ENCODE measurements at regions not wholly inside any gene's neighbourhood (a gene's known extent, or its start where the extent isn't known, plus 50 kb on each side); places are given as distances from the start of the nearest gene placed in this dataset.
"Not testable (repeated sequence)": the region's sequence is repeated elsewhere in the genome, so short reads cannot be mapped to it uniquely, and the experiment has no call there.

DNA sequence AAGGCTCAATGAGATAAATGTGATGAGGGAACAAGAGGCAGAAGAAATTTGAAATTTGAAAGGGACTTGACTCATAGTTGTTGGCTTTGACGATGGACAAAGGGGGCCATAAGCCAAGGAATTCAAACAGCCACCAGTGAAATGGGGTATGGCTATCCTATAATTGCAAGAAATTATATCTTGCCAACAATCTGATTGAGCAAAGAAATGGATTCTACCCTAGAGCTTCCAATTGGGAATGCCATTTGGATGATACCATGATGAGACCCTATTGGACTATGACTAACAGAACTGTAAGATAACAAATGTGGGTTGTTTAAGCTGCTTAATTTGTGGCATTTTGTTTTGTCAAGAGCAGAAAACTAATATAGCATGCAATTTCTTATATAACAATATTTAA is 270.1 kb upstream of the ARSJ start:
- no peak for DNase-seq

DNA sequence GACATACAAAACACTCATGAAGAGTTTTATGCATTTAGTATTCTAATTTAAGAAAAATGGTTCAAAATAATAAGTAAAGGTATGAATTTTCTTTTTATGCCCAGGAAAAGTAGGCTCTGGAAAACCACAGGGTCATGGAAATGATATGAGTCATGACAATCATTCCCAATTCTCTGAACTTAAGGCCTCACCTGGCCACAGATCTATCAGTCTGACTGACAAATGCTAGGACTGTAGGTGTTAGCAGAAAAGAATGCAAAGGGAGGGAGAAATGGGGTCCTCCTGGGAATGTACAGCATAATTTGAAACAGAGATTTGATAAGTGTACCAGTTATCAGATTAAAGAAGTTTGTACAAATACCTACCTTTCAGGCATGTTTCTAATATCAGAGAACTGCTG is 270.5 kb upstream of the ARSJ start:
- no peak for DNase-seq

DNA sequence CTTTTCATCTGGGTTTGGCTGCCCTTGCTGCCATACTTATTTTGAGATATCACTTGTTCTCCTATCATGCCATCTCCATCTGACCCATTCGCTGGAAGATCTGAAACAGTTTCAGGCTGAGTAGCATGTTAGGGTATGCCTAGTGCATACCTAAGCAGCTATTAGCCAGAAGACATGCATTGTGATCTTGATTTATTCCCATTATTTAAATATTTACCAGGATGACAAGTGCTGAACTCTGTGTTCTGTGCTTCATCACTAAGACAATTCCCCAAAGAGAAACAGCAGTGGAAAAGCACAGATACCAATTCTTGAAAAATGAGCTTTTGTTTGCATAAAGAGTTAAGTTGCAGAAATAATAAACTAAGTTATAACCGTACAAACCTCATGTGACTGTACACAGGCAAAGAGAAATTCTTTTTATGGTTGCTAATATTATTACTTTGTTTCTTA is 271.0 kb upstream of the ARSJ start:
- no peak for DNase-seq

DNA sequence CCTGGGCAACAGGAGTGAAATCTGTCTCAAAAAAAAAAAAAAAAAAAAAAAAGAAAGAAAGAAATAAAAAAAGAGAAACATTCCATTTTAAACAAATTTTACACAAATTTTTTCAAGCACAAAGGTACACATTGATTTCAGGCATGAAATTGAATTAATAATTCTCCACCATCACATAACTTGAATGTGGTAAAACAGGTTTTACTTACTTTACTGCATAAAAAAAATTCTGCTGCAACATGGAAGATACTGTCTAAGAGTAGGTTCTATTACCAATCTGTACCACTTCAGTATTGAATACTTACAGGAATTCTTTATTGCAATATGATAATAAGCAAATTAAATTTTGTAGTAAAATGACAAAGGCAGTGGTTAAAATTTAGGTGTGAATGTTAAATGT is 271.6 kb upstream of the ARSJ start:
- DNase-seq = no peak

DNA sequence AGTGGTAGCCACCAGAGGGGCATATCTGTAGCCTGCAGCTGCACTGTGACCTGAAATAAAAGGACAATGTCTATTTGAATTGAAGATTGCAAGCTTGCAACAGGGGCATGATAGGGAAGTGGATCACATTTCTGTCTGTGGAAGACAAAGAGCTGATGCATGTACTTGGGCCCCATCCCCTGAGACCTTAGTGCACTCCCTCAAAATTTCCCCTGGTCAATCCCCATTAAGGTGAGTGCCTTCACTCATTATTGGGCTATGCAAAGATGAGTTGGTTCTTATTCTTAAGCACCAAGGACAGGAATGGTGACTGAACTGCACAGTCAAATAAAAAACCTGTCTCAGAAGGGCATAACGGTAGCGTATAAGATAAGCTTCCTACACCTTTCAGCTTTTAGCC is 273.1 kb upstream of the ARSJ start:
- no peak for DNase-seq

DNA sequence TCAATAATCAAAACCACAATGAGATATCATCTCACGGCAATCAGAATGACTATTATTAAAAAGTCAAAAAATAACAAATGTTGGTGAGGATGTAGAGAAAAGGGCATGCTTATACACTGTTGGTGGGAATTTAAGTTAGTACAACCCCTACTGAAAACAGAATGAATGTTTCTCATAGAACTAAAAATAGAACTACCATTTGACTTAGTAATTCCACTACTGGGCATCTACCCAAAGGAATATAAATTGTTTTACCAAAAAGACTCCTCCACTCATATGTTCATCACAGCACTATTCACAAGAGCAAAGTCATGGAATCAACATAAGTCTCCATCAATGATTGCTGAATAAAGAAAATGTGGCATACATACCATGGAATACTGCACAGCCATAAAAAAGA is 278.1 kb upstream of the ARSJ start:
- DNase-seq = no peak

DNA sequence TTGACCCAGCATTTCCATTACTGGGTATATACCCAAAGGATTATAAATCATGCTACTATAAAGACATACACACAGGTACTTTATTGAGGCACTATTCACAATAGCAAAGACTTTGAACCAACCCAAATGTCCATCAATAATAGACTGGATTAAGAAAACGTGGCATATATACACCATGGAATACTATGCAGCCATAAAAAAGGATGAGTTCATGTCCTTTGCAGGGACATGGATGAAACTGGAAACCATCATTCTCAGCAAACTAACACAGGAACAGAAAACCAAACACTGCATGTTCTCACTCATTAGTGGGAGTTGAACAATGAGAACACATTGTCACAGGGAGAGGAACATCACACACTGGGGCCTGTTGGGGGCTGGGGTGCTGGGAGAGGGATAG is 283.0 kb upstream of the ARSJ start:
- DNase-seq = not testable (repeated sequence)

DNA sequence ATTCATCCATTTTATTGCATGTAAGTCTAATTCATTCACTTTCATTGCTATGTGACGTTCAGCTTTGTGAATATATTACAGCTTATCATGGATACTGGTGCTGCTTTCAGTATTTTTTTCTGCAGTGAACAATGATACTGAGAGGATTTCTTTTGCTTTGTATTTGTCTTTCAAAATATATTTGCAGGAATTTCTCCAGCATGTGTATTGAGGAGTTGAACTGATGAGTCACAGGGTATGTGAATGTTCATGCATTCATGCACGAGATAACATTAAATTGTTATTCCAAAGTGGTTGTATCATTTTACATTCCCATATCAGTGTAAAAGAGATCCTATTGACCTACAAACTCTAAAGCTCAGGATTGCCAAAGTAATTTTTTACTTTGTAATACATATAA is 283.8 kb upstream of the ARSJ start:
- DNase-seq = no peak

DNA sequence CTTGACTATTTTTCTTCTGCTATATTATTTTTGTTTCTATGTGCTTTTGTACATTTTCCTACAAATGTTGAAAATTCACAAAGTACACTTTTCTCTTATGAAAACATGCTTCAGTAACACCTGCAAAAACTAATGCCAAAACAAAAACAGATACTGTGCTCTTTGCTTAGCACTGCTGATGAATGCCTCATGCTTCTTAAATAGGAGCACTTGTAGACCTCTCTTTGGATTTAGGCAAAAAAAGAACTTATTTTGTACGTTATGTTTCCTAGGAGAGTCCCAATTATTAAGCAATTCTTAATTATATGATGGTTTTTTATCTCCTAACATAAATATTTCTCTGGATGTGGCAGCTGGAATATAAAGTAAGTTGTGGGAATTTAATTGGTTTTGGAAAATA is 285.0 kb upstream of the ARSJ start:
- no peak for DNase-seq

DNA sequence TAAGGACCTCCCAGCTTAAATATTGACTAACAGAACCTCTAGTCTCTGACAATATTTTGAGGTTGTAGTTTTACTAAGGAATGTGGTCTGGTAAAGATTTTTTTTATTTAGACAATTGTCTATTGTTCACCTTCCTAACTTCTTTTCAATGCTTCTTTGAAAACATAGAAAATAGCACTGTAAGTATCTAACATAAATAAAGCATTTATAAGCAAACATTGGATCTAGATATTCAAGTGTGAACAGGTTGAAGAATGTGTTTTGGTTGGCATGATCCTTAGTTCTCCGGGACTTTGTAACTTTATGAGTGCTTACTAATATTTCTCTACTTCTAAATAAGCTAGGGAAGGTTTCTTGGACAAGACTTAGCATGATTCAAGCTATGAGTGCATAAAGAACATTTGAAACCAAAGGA is 285.4 kb upstream of the ARSJ start:
- no peak for DNase-seq

DNA sequence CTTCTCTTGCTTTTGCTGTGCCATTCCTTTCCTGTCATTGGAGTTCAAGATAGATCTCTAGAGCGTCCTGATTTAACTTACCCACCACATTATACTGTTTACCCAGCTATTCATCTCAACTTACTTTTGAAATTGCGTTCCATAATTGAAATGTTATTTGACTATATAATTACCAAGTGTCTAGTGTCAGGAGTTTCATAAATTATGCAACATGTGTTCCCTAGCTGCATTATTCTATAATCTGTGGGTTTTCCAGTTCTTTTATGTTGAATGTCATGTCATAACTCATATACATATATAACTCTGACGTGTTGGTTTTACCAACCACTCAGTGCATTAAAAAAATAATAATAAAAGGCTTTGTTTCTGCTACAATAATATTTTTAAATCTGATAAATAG is 285.9 kb upstream of the ARSJ start:
- DNase-seq = no peak

DNA sequence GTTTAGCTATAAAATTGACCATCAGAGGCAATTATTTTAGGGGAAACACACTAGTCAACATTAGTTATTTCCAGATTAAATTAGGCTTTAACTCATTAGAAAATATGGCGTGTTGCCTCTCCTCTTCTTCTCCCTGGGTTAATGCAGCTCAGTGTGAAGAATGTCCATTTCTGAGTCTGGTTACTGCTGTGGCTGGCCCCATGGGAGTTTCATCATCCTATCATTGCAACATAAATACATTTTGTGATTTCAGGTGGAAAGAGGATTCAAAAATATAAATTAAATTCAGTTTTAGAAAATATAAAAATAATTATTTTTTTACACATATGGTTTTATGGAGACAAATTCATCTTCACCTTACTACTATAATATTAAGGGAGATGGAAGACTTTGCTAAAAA is 288.5 kb upstream of the ARSJ start:
- DNase-seq = no peak

DNA sequence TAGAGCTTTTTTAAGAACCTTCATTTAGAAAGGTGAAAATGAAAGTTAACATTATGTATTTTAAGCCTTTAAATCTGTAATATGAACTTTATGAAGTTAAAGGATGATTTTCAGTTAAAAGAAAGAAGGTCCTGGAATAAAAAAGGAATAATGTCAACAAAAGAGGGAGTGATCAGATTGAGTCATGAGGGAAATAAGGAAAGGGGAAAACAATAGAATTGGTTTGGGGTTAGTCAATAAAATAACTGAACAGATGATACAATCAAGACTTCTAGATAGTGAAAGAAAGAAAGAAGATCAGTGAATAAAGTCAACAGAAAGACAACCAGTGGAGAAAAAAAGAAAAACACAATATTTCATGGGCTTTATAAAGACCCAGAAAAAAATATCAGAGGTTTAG is 291.6 kb upstream of the ARSJ start:
- no peak for DNase-seq

DNA sequence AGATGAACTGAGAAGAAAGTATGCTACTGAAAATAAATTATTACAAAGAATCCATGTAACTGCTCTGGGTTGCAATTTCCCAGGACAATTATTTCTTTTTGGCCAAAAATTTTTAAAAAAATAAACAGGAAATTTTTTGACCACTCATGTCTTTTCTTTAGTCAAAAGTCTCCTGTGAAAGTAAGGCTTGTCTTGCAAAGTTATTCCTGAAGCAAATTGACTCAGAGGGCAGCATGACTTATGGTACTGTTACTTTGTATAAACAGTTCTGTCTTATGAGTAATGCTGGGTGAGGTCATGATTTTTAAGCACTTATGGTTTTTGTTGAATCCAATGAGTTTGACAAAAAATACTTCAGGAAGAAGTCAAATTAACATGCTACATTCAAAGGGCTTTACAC is 292.8 kb upstream of the ARSJ start:
- DNase-seq = no peak

DNA sequence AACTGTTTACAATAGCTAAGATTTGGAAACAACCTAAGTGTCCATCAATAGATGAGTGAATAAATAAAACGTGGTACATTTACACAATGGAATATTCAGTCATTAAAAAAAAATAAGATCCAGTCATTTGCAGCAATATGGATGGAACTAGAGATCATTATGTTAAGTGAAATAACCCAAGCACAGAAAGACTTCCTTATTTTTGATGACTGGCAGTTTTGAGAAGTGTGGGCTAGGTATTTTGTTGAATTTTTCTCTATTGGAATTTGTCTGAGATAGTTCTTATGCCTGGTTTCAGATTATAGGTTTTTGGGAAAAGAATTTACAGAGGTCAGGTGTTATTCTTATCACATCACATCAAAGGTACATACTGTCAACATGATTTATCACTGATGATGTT is 293.8 kb upstream of the ARSJ start:
- no peak for DNase-seq

DNA sequence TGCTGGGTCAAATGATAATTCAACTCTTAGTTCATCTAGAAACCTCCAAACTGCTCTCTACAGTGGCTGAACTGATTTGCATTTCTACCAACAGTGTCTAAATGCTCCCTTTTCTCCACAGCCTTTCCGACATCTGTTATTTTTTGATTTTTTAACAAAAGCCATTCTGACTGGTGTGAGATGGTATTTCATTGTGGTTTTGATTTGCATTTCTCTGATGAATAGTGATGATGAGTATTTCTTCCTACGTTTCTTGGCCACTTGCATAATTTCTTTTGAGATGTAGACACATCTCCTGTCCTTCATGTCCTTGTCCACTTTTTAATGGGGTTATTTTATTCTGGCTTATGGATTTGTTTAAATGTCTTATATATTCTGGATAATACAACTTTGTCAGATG is 298.2 kb upstream of the ARSJ start:
- no peak for DNase-seq

DNA sequence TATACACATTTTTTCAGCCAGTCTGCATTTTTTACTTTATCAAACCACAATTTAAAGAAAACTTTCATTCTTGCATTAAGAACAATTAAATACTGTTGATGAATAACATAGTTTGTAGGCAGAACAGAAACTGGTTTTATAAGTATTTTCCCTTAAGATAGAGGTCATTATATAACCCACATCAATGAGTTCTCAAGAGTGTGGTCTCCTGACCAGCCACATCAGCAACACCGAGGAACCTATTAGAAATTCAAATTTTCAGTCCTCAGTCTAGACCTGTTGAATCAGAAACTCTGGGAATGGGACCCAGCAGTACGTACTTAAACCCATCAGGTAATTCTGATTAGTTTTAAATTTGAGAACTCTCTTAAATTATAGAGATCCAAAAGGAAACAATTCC is 299.6 kb upstream of the ARSJ start:
- no peak for DNase-seq

DNA sequence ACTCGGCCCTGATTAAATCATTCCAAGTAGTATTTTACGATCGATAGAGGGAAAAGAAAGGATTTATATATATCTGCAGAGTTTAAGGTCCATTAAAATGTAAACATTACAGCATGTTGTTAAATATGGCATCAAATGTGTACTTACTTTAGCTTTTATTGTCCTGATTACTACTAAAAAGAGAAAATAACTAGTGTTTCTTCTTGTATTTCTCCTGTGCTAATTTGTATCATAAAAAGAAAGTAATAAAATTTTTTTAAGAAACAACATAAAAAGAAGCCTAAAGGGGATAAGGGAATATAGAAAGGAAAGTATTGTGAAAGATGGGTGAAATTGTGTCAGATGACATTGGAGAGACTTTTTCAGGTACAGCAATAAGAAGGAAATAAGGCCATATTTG is 300.3 kb upstream of the ARSJ start:
- no peak for DNase-seq

DNA sequence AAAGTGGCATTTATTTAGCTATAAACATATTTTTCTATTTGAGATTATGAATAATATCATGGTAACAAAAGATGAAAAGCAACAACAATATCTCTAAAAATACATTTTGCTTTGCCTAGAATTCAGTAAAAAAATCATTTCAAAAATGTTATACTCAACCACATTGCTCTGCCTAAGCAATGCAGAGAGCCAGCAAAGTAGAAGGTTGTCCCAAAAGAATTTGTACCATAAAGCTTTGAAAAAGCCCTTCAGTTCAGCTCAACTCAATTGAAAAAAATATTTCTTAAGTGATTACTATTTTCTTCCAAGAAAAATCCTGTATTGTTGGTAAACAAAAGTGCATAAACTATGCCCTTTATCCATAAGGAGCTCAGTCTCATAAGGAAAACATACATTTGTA is 301.2 kb upstream of the ARSJ start:
- no peak for DNase-seq

DNA sequence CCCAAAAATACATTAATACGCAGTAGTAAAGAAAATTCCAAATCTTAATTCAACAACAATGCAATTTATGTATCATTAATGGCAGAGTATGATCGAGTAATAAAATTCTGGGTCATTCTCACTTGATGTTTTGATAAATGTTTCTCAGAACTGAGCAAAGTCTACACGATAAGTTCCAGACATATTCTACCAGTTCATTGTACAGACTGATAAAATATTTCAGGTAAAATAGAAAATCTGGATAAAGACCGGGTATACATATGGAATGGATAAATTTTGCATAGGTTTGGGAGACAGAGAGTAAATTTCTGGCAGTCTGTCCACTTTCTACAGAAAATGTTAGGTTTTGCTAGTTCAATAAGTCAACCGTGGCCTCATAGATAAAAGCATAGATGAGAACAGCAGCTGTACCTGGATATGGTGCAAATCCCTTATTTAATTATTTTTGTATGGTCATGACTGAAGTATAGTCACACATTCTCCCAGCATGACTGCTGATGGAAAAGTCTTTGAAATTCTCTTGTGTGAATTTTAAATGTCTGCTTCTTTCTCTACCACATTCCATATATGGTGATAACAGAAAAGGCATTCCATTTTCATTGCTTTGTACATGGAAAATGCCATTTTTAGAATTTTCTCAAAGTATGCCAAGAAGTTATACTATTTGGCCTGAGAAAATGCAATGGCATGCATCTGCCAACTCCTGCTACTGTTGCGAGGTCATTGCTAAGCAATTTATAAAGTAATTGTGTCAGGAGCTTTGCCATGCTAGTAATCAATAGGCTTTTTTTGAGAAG is 301.9 kb upstream of the ARSJ start:
- no peak for DNase-seq

DNA sequence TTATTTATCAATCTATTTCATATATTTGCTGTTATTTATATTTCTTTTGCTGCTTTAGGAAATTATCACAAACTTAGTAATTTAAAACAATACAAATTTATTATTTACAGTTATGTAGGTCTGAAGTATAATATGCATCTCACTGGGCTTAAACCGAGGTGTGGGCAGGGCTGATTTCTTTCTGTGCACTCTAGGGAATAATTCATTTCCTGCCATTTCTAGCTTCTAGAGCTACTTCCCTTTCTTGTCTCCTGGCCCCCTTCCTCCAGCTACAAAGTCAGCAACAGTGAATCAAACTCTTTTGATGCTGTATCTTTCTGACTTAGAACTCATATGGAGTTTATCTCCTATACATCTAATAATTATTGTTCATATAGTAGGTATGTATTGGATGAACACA is 303.5 kb upstream of the ARSJ start:
- DNase-seq = no peak

DNA sequence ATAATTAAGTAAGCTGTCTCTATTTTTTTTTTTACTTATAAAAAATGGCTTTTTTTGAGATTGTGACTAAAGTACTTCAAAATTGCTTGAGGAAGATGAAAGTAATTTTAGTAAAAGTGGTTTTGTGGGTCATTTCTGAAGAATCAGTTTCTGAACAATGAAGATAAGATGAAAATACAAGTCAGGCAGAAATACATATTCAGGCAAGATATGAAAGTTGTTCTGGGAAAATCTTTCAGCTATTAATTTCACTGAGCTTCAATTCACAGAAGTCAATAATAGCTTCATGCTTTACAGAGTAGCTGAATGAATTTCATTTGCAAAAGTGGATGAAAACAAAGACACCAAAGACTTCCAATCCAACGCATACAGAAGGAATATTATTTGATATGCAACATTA is 305.2 kb upstream of the ARSJ start:
- no peak for DNase-seq

DNA sequence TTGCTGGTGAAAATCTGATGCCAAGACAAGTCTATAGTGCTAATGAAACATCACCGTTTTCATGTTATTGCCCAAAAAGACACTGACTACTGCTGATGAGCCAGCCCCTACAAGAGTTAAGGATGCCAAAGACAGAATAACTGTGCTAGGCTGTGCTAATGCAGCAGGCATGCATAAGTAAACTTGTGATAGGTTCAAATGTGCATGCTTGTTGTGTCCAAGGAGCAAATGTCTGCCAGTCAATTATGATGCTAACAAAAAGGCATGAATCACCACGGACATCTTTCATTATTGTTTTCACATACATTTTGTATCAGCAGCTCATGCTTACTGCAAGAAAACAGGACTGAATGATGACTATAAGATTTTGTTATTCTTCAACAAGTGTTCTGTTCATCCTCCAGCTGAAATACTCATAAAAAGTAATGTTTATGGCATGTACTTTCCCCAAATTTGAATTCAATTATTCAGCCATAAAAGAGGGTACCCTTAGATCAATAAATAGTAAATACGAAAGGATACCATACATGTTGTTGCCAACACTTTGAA is 306.9 kb upstream of the ARSJ start:
- no peak for DNase-seq

All from amygdala (tissue), 56 donors.